ENCODE measurements at regions not wholly inside any gene's neighbourhood (a gene's known extent, or its start where the extent isn't known, plus 50 kb on each side); places are given as distances from the start of the nearest gene placed in this dataset.

DNA sequence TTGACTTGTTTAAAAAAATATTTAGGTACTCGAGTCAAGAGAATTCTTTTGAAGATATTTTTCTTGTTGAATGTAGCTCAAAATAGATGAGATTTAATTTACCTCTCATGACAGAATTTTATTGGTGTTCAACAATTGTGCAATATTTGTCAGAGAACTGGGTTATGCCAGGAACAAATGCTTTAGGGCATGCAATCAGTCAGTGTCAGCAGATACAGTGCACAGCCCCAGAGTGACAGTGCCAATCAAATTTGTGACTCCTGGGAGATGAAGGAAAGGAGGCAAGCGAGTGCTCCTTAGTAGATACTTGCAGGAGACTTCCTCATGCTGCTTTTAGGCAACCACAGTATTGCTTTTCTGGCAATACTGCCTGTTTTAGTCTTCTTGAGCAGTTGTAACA, 81.2 kb upstream of the DSEL start:
- TF ChIP-seq, protein P1, sequence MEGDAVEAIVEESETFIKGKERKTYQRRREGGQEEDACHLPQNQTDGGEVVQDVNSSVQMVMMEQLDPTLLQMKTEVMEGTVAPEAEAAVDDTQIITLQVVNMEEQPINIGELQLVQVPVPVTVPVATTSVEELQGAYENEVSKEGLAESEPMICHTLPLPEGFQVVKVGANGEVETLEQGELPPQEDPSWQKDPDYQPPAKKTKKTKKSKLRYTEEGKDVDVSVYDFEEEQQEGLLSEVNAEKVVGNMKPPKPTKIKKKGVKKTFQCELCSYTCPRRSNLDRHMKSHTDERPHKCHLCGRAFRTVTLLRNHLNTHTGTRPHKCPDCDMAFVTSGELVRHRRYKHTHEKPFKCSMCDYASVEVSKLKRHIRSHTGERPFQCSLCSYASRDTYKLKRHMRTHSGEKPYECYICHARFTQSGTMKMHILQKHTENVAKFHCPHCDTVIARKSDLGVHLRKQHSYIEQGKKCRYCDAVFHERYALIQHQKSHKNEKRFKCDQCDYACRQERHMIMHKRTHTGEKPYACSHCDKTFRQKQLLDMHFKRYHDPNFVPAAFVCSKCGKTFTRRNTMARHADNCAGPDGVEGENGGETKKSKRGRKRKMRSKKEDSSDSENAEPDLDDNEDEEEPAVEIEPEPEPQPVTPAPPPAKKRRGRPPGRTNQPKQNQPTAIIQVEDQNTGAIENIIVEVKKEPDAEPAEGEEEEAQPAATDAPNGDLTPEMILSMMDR (IDR thresholded peaks at IDR 0.05), result no peak
- TF ChIP-seq POLR2A (IDR thresholded peaks at IDR 0.05), result no peak
- no peak for TF ChIP-seq EP300 (IDR thresholded peaks at IDR 0.05)

Measured in upper lobe of left lung (tissue), 4 donors.